ENCODE measurements at regions not wholly inside any gene's neighbourhood (a gene's known extent, or its start where the extent isn't known, plus 50 kb on each side); places are given as distances from the start of the nearest gene placed in this dataset.

GRCh38 chr7:136053689-136054485, 76.7 kb upstream of the MTPN start:
- H3K9ac ChIP-seq (ENCODE audit: low read depth, low read length): no peak overlapping the region
- H3K9me3 ChIP-seq (ENCODE audit: insufficient read depth, low read depth, low read length): no peaks in the 10 kb centered on the region
- H3K4me1 ChIP-seq (ENCODE audit: insufficient read depth, low read length): no peaks in the 10 kb centered on the region
- no peaks in the 10 kb centered on the region for H3K36me3 ChIP-seq (ENCODE audit: insufficient read depth, low read length)
- 95% methylated on average over 6 of the region's 6 CpGs for WGBS
- H3K4me3 ChIP-seq (ENCODE audit: low read length): no peak overlapping the region
- no peaks in the 10 kb centered on the region for H3K27me3 ChIP-seq (ENCODE audit: insufficient read depth, low read length)
- H3K27ac ChIP-seq (ENCODE audit: low read depth, low read length): no peak overlapping the region

- Histone ChIP-seq H3K9ac (ENCODE audit: low read depth, low read length) (no peak overlapping the region), H3K27me3 (ENCODE audit: insufficient read depth, low read length) (no peaks in the 10 kb centered on the region), H3K27ac (ENCODE audit: low read depth, low read length) (no peak overlapping the region), H3K4me1 (ENCODE audit: insufficient read depth, low read length) (no peaks in the 10 kb centered on the region), H3K4me3 (ENCODE audit: low read length) (no peak overlapping the region), H3K36me3 (ENCODE audit: insufficient read depth, low read length) (no peaks in the 10 kb centered on the region), H3K9me3 (ENCODE audit: insufficient read depth, low read depth, low read length) (no peaks in the 10 kb centered on the region)
- 94% methylated on average over 6 of the region's 6 CpGs for WGBS
Observed at GRCh38 chr7:136051203-136051928, 74.2 kb upstream of the MTPN start.

GRCh38 chr7:136050462-136050847, 73.3 kb upstream of the MTPN start:
- 94% methylated on average over 6 of the region's 7 CpGs for WGBS
- no peaks in the 10 kb centered on the region for H3K4me1 ChIP-seq (ENCODE audit: insufficient read depth, low read length)
- no peak overlapping the region for H3K9ac ChIP-seq (ENCODE audit: low read depth, low read length)
- no peak overlapping the region for H3K27ac ChIP-seq (ENCODE audit: low read depth, low read length)
- H3K36me3 ChIP-seq (ENCODE audit: insufficient read depth, low read length): no peaks in the 10 kb centered on the region
- H3K4me3 ChIP-seq (ENCODE audit: low read length): no peak overlapping the region
- no peaks in the 10 kb centered on the region for H3K27me3 ChIP-seq (ENCODE audit: insufficient read depth, low read length)
- H3K9me3 ChIP-seq (ENCODE audit: insufficient read depth, low read depth, low read length): no peaks in the 10 kb centered on the region

- Histone ChIP-seq H3K9me3 (ENCODE audit: insufficient read depth, low read depth, low read length) (no peaks in the 10 kb centered on the region), H3K27ac (ENCODE audit: low read depth, low read length) (no peak overlapping the region), H3K4me3 (ENCODE audit: low read length) (no peak overlapping the region), H3K4me1 (ENCODE audit: insufficient read depth, low read length) (no peaks in the 10 kb centered on the region), H3K36me3 (ENCODE audit: insufficient read depth, low read length) (no peaks in the 10 kb centered on the region), H3K9ac (ENCODE audit: low read depth, low read length) (no peak overlapping the region), H3K27me3 (ENCODE audit: insufficient read depth, low read length) (no peaks in the 10 kb centered on the region)
- WGBS: 95% methylated on average over 5 of the region's 6 CpGs
Observed at GRCh38 chr7:136049818-136050461, 72.8 kb upstream of the MTPN start.

GRCh38 chr7:136049117-136049516, 72.0 kb upstream of the MTPN start:
- Histone ChIP-seq H3K27ac (ENCODE audit: low read depth, low read length) (no peak overlapping the region), H3K4me3 (ENCODE audit: low read length) (no peak overlapping the region), H3K27me3 (ENCODE audit: insufficient read depth, low read length) (no peaks in the 10 kb centered on the region), H3K9ac (ENCODE audit: low read depth, low read length) (no peak overlapping the region), H3K4me1 (ENCODE audit: insufficient read depth, low read length) (no peaks in the 10 kb centered on the region), H3K36me3 (ENCODE audit: insufficient read depth, low read length) (no peaks in the 10 kb centered on the region), H3K9me3 (ENCODE audit: insufficient read depth, low read depth, low read length) (no peaks in the 10 kb centered on the region)
- 94% methylated on average over 7 of the region's 7 CpGs for WGBS

GRCh38 chr7:136046548-136046947, 69.4 kb upstream of the MTPN start:
- no peaks in the 10 kb centered on the region for H3K9me3 ChIP-seq (ENCODE audit: insufficient read depth, low read depth, low read length)
- 90% methylated on average over 2 of the region's 2 CpGs for WGBS
- no peak overlapping the region for H3K9ac ChIP-seq (ENCODE audit: low read depth, low read length)

GRCh38 chr7:136045992-136046391, 68.8 kb upstream of the MTPN start:
- Histone ChIP-seq H3K9me3 (ENCODE audit: insufficient read depth, low read depth, low read length) (no peaks in the 10 kb centered on the region), H3K4me3 (ENCODE audit: low read length) (no peak overlapping the region), H3K4me1 (ENCODE audit: insufficient read depth, low read length) (no peaks in the 10 kb centered on the region), H3K9ac (ENCODE audit: low read depth, low read length) (no peak overlapping the region), H3K36me3 (ENCODE audit: insufficient read depth, low read length) (no peaks in the 10 kb centered on the region), H3K27ac (ENCODE audit: low read depth, low read length) (no peak overlapping the region), H3K27me3 (ENCODE audit: insufficient read depth, low read length) (no peaks in the 10 kb centered on the region)
- WGBS: 100% methylated on average over 1 of the region's 1 CpG

More at GRCh38 chr7:136046548-136046947, 69.4 kb upstream of the MTPN start:
- Histone ChIP-seq H3K36me3 (ENCODE audit: insufficient read depth, low read length) (no peaks in the 10 kb centered on the region), H3K27me3 (ENCODE audit: insufficient read depth, low read length) (no peaks in the 10 kb centered on the region), H3K4me1 (ENCODE audit: insufficient read depth, low read length) (no peaks in the 10 kb centered on the region), H3K27ac (ENCODE audit: low read depth, low read length) (no peak overlapping the region), H3K4me3 (ENCODE audit: low read length) (no peak overlapping the region)

- 90% methylated on average over 3 of the region's 3 CpGs for WGBS
- Histone ChIP-seq H3K27ac (ENCODE audit: low read depth, low read length) (no peak overlapping the region), H3K4me1 (ENCODE audit: insufficient read depth, low read length) (no peaks in the 10 kb centered on the region), H3K9me3 (ENCODE audit: insufficient read depth, low read depth, low read length) (no peaks in the 10 kb centered on the region), H3K4me3 (ENCODE audit: low read length) (no peak overlapping the region), H3K27me3 (ENCODE audit: insufficient read depth, low read length) (no peaks in the 10 kb centered on the region), H3K36me3 (ENCODE audit: insufficient read depth, low read length) (no peaks in the 10 kb centered on the region), H3K9ac (ENCODE audit: low read depth, low read length) (no peak overlapping the region)
Observed at GRCh38 chr7:136045181-136045580, 68.0 kb upstream of the MTPN start.

- Histone ChIP-seq H3K27me3 (ENCODE audit: insufficient read depth, low read length) (no peaks in the 10 kb centered on the region), H3K9me3 (ENCODE audit: insufficient read depth, low read depth, low read length) (no peaks in the 10 kb centered on the region), H3K4me1 (ENCODE audit: insufficient read depth, low read length) (peaks cover 3% of the 10 kb centered on the region; the same call in 1 of the 2 replicates), H3K4me3 (ENCODE audit: low read length) (no peak overlapping the region), H3K27ac (ENCODE audit: low read depth, low read length) (no peak overlapping the region), H3K36me3 (ENCODE audit: insufficient read depth, low read length) (no peaks in the 10 kb centered on the region), H3K9ac (ENCODE audit: low read depth, low read length) (no peak overlapping the region)
- WGBS: 92% methylated on average over 4 of the region's 5 CpGs
Observed at GRCh38 chr7:136039577-136040345, 62.6 kb upstream of the MTPN start.

GRCh38 chr7:136036336-136036735, 59.2 kb upstream of the MTPN start:
- H3K9ac ChIP-seq (ENCODE audit: low read depth, low read length): no peak overlapping the region
- no peaks in the 10 kb centered on the region for H3K27me3 ChIP-seq (ENCODE audit: insufficient read depth, low read length)
- 93% methylated on average over 2 of the region's 3 CpGs for WGBS
- H3K4me3 ChIP-seq (ENCODE audit: low read length): no peak overlapping the region
- H3K4me1 ChIP-seq (ENCODE audit: insufficient read depth, low read length): peaks cover 3% of the 10 kb centered on the region; the same call in 1 of the 2 replicates
- H3K9me3 ChIP-seq (ENCODE audit: insufficient read depth, low read depth, low read length): no peaks in the 10 kb centered on the region
- H3K36me3 ChIP-seq (ENCODE audit: insufficient read depth, low read length): no peaks in the 10 kb centered on the region
- H3K27ac ChIP-seq (ENCODE audit: low read depth, low read length): no peak overlapping the region

Data from HUES64 (cell line).